K562 (cell line): ENCODE measurements at regions not wholly inside any gene's neighbourhood (a gene's known extent, or its start where the extent isn't known, plus 50 kb on each side); places are given as distances from the start of the nearest gene placed in this dataset.

Experiments used
- FOXA1 ChIP-seq: fragments of 450-650 bp; IDR thresholded peaks from 2 replicates; pipeline ENCODE4 v1.6.1; 2016; ENCODE audit warnings: mild to moderate bottlenecking, borderline replicate concordance
- POLR2G ChIP-seq: fragments of 200-400 bp; formaldehyde crosslinking; IDR thresholded peaks from 2 replicates; pipeline ENCODE4 v1.6.1; 2017; ENCODE audit warnings: low read depth, mild to moderate bottlenecking, antibody characterized with exemption, low read length, moderate library complexity
- TF ChIP-seq, protein P1 (sequence below), 3 experiments: IDR thresholded peaks in 2 of 3; conservative IDR thresholded peaks in 1 of 3; 2 replicates each; pipeline ENCODE4 v1.5.1; 2011 to 2012; ENCODE audit warnings: low read length in 3 of 3, mild to moderate bottlenecking in 3 of 3, control low read depth in 2 of 3, improper control_type of control experiment in 1 of 3, inconsistent platforms in 1 of 3, low read depth in 1 of 3, mixed read lengths in 1 of 3, moderate library complexity in 1 of 3; ENCODE audit not compliant: insufficient read depth in 2 of 3

- TF ChIP-seq FOXA1: no peak
- TF ChIP-seq, protein P1, sequence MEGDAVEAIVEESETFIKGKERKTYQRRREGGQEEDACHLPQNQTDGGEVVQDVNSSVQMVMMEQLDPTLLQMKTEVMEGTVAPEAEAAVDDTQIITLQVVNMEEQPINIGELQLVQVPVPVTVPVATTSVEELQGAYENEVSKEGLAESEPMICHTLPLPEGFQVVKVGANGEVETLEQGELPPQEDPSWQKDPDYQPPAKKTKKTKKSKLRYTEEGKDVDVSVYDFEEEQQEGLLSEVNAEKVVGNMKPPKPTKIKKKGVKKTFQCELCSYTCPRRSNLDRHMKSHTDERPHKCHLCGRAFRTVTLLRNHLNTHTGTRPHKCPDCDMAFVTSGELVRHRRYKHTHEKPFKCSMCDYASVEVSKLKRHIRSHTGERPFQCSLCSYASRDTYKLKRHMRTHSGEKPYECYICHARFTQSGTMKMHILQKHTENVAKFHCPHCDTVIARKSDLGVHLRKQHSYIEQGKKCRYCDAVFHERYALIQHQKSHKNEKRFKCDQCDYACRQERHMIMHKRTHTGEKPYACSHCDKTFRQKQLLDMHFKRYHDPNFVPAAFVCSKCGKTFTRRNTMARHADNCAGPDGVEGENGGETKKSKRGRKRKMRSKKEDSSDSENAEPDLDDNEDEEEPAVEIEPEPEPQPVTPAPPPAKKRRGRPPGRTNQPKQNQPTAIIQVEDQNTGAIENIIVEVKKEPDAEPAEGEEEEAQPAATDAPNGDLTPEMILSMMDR (IDR thresholded peaks at IDR 0.05 in 2 of 3, conservative IDR thresholded peaks at IDR 0.05 in 1 of 3; ENCODE audit: insufficient read depth in 2 of 3, low read depth in 1 of 3, low read length in 3 of 3): no peak
- no peak for TF ChIP-seq POLR2G
Measured at GRCh38 chr7:153422291-153423209, 629.6 kb upstream of the DPP6 start.
